Caco-2 (cell line): ENCODE measurements at regions not wholly inside any gene's neighbourhood (a gene's known extent, or its start where the extent isn't known, plus 50 kb on each side); places are given as distances from the start of the nearest gene placed in this dataset.

ENCODE experiments used
- BruUV-seq: library from RNA; stranded (reverse); fragments of 400-500 nt; replicated peaks from 2 replicates; lab custom pipeline; 2021; lab: Mats Ljungman, UMichigan
- CTCF ChIA-PET: fragments of 300-600 bp; sonication (Branson Sonifier 250); formaldehyde crosslinking; loops from one replicate; lab custom pipeline; 2022; ENCODE audit warnings: antibody characterized with exemption; lab: Charles Lee
- POLR2A ChIA-PET: fragments of 300-600 bp; sonication (Branson Sonifier 250); formaldehyde crosslinking; loops from one replicate; lab custom pipeline; 2022; ENCODE audit warnings: antibody characterized with exemption; lab: Charles Lee
- DNase-seq, 2 experiments: peaks; one replicate each; pipeline versions ENCODE4 v3.0.0 to v3.0.0-alpha.2; 2020 to 2022
- H3K27me3 ChIP-seq: replicated peaks from 2 replicates; pipeline ENCODE4 v1.6.0; 2011; ENCODE audit warnings: low read length; ENCODE audit not compliant: control insufficient read depth, insufficient read depth
- H3K36me3 ChIP-seq: 2 replicates; pipeline ENCODE4 v1.5.1; 2011; ENCODE audit warnings: low read length; ENCODE audit not compliant: control insufficient read depth, insufficient read depth
- H3K4me1 ChIP-seq: fragments of 250-450 bp; sonication (Bioruptor Pico); 2 replicates; pipeline ENCODE4 v1.5.1; 2020; ENCODE audit warnings: mild to moderate bottlenecking
- H3K4me3 ChIP-seq: 2 replicates; pipeline ENCODE4 v1.5.1; 2011; ENCODE audit warnings: low read depth, mild to moderate bottlenecking, control low read depth, low read length
- H3K9me3 ChIP-seq: fragments of 250-450 bp; sonication (Bioruptor Pico); 2 replicates; pipeline ENCODE4 v1.5.1; 2020; ENCODE audit warnings: mild to moderate bottlenecking, moderate library complexity
- H3K27ac Mint-ChIP-seq: one replicate; pipeline ENCODE4 v1.8.0; 2022; ENCODE audit warnings: mixed read lengths; ENCODE audit not compliant: unreplicated experiment
- H3K27me3 Mint-ChIP-seq: one replicate; pipeline ENCODE4 v1.8.0; 2022; ENCODE audit warnings: mixed read lengths; ENCODE audit not compliant: insufficient read depth, unreplicated experiment
- H3K36me3 Mint-ChIP-seq: one replicate; pipeline ENCODE4 v1.8.0; 2022; ENCODE audit warnings: mild to moderate bottlenecking, mixed read lengths; ENCODE audit not compliant: insufficient read depth, unreplicated experiment
- H3K4me1 Mint-ChIP-seq: one replicate; pipeline ENCODE4 v1.8.0; 2022; ENCODE audit warnings: low read depth, mixed read lengths; ENCODE audit not compliant: unreplicated experiment
- H3K4me3 Mint-ChIP-seq: one replicate; pipeline ENCODE4 v1.8.0; 2022; ENCODE audit warnings: mild to moderate bottlenecking, moderate library complexity, mixed read lengths; ENCODE audit not compliant: unreplicated experiment
- H3K9me3 Mint-ChIP-seq: one replicate; pipeline ENCODE4 v1.8.0; 2022; ENCODE audit warnings: mixed read lengths; ENCODE audit not compliant: unreplicated experiment
- intact Hi-C: fragments of 100-400 bp; cut with micrococcal nuclease; formaldehyde crosslinking; loops from one replicate; pipeline ENCODE4 v1.10.0; 2022; ENCODE audit not compliant: unreplicated experiment
- TF ChIP-seq, protein P1 (sequence below), 2 experiments: fragments of 200-600 bp in 1 of 2; IDR thresholded peaks; 1 replicate in 1 of 2; 2 replicates in 1 of 2; pipeline versions ENCODE4 v1.5.1 to v1.8.0; 2011 to 2022; ENCODE audit warnings: antibody characterized with exemption in 1 of 2, control low read depth in 1 of 2, inconsistent platforms in 1 of 2, low read depth in 1 of 2, low read length in 1 of 2, mild to moderate bottlenecking in 1 of 2, moderate library complexity in 1 of 2; ENCODE audit not compliant: insufficient read depth in 1 of 2, severe bottlenecking in 1 of 2, unreplicated experiment in 1 of 2

DNA sequence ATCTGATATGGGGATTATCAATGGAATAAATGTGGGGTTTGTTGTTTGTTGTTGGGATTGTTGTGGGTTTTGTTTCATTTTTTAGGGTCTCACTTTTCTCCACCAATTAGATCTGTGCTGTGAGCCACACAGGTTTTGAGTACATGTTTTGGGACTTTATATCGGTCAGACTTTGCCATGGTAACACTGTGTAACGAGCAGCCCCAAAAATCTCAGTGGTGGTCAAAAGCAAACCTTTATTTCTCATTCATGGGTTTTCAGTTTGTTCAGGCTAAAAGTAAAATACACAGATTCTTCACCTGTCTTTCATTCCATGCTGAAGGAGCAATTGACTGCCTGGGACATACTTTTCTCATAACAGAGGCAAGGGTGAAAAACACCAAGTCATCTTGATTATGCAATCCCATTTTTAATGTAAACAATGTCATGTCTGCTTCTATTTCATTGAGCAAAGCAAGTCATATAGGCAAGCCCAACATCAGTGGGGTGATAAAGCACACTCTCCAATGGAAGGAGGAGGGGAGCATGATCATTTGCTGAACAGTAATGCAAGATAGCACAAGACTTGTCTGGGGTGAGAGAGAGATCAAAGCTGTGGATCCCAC, 101.1 kb upstream of the PLCB4 start:
- peaks cover 6% of the 10 kb centered on the region for H3K4me1 Mint-ChIP-seq
- ChIA-PET POLR2A (no interaction called here), CTCF (no interaction called here)
- Histone ChIP-seq H3K4me1 (no peaks in the 10 kb centered on the region), H3K27me3 (no peaks in the 10 kb centered on the region), H3K4me3 (no peak overlapping the region), H3K9me3 (no peaks in the 10 kb centered on the region), H3K36me3 (no peaks in the 10 kb centered on the region)
- H3K4me3 Mint-ChIP-seq = no peak overlapping the region
- intact Hi-C loops = no loop called here
- H3K36me3 Mint-ChIP-seq = no peaks in the 10 kb centered on the region
- TF ChIP-seq, protein P1, sequence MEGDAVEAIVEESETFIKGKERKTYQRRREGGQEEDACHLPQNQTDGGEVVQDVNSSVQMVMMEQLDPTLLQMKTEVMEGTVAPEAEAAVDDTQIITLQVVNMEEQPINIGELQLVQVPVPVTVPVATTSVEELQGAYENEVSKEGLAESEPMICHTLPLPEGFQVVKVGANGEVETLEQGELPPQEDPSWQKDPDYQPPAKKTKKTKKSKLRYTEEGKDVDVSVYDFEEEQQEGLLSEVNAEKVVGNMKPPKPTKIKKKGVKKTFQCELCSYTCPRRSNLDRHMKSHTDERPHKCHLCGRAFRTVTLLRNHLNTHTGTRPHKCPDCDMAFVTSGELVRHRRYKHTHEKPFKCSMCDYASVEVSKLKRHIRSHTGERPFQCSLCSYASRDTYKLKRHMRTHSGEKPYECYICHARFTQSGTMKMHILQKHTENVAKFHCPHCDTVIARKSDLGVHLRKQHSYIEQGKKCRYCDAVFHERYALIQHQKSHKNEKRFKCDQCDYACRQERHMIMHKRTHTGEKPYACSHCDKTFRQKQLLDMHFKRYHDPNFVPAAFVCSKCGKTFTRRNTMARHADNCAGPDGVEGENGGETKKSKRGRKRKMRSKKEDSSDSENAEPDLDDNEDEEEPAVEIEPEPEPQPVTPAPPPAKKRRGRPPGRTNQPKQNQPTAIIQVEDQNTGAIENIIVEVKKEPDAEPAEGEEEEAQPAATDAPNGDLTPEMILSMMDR (IDR thresholded peaks at IDR 0.05; ENCODE audit: insufficient read depth in 1 of 2, low read depth in 1 of 2, low read length in 1 of 2, severe bottlenecking in 1 of 2, unreplicated experiment in 1 of 2) = no peak
- no peak overlapping the region for H3K27ac Mint-ChIP-seq
- no peaks in the 10 kb centered on the region for H3K9me3 Mint-ChIP-seq
- no TSS peak for BruUV-seq
- peaks cover 12% of the 10 kb centered on the region for H3K27me3 Mint-ChIP-seq
- no peak for DNase-seq

DNA sequence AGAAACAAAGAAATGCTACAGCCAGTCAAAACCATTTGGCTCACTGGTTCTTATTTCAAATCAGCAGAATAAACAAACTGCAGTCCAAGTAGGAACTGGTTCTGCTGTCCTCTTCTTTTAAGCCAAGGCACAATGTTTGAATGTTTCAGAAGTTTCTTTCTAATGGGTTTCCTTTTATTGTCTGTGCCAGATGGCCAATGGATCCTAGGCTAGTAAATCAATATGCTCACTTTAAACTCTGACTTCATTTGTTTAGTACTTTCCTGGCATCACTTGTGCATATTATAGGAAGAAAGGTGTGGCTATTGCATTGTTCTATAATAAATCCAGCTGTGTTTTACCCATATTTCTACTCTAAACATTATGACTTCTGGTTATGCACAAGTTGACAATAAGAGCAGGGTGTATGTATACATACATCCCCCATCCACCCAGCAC, 99.7 kb upstream of the PLCB4 start:
- H3K27me3 Mint-ChIP-seq = peaks cover 12% of the 10 kb centered on the region
- no peaks in the 10 kb centered on the region for H3K36me3 ChIP-seq
- no peak overlapping the region for H3K4me3 ChIP-seq
- BruUV-seq = no TSS peak
- intact Hi-C loops = no loop called here
- TF ChIP-seq, protein P1 (IDR thresholded peaks at IDR 0.05; ENCODE audit: insufficient read depth in 1 of 2, low read depth in 1 of 2, low read length in 1 of 2, severe bottlenecking in 1 of 2, unreplicated experiment in 1 of 2) = no peak
- no peaks in the 10 kb centered on the region for H3K36me3 Mint-ChIP-seq
- no peaks in the 10 kb centered on the region for H3K4me1 ChIP-seq
- peaks cover 1% of the 10 kb centered on the region for H3K9me3 Mint-ChIP-seq
- H3K27me3 ChIP-seq = no peaks in the 10 kb centered on the region
- H3K27ac Mint-ChIP-seq = no peak overlapping the region
- H3K9me3 ChIP-seq = no peaks in the 10 kb centered on the region
- CTCF ChIA-PET = no interaction called here
- no peaks in the 10 kb centered on the region for H3K4me1 Mint-ChIP-seq
- H3K4me3 Mint-ChIP-seq = no peak overlapping the region
- POLR2A ChIA-PET = no interaction called here
- no peak for DNase-seq

DNA sequence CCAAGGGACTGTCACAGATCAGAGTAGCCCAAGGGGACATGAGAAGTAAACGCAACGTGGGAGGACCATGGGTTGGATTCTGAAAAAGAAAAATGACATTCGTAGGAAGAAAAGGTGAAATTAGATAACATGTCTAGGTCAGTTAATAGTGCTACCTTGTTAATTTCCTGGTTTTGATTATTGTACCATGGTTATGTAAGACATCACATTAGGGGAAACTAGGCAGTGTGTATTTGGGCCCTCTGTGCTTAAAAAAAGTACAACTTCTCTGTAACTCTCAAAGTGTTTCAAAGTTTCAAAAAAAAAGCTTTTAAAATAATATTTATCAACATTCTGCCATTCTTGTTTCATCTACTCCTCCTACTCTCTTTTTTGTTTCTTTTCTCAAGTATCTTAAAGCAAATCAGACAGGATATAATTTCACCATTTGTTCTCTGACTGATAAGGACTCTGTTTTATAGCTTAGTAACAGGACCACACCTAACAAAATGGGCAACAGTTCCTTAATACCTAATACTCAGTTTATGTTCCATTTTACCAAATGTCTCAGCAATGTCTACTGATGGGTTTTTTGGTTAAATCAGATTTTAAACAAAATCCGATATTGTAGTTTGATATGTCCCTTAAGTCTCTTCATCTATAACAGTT, 97.1 kb upstream of the PLCB4 start:
- TF ChIP-seq, protein P1 (IDR thresholded peaks at IDR 0.05; ENCODE audit: insufficient read depth in 1 of 2, low read depth in 1 of 2, low read length in 1 of 2, severe bottlenecking in 1 of 2, unreplicated experiment in 1 of 2) = no peak
- POLR2A ChIA-PET = no interaction called here
- Histone ChIP-seq H3K36me3 (no peaks in the 10 kb centered on the region), H3K9me3 (no peaks in the 10 kb centered on the region; the same call in 1 of the 2 replicates), H3K27me3 (no peaks in the 10 kb centered on the region), H3K4me3 (no peak overlapping the region), H3K4me1 (no peaks in the 10 kb centered on the region)
- H3K4me1 Mint-ChIP-seq = no peaks in the 10 kb centered on the region
- CTCF ChIA-PET = no interaction called here
- no peak overlapping the region for H3K4me3 Mint-ChIP-seq
- peaks cover 8% of the 10 kb centered on the region for H3K27me3 Mint-ChIP-seq
- BruUV-seq = no TSS peak
- H3K9me3 Mint-ChIP-seq = peaks cover 10% of the 10 kb centered on the region
- no peak for DNase-seq
- H3K27ac Mint-ChIP-seq = no peak overlapping the region
- intact Hi-C loops = no loop called here
- H3K36me3 Mint-ChIP-seq = no peaks in the 10 kb centered on the region
